Activated T-cell treated with anti-CD3 and anti-CD28 coated beads, Interleukin-2, amount 50 U/mL, for 4 hours (primary cell): ENCODE measurements at regions not wholly inside any gene's neighbourhood (a gene's known extent, or its start where the extent isn't known, plus 50 kb on each side); places are given as distances from the start of the nearest gene placed in this dataset.

Experiments
- ATAC-seq, 2 donors: fragments of 200-7000 bp; cut with Tn5 transposase; one replicate each; pipeline ENCODE4 v1.10.0; 2021
- DNase-seq: peaks from one replicate; pipeline ENCODE4 v3.0.0-alpha.2; 2020
- H3K27me3 Mint-ChIP-seq: one replicate; pipeline ENCODE4 v1.8.0; 2021; ENCODE audit warnings: low read depth, mixed read lengths
- H3K36me3 Mint-ChIP-seq: one replicate; pipeline ENCODE4 v1.8.0; 2022; ENCODE audit warnings: mixed read lengths; ENCODE audit not compliant: insufficient read depth
- H3K4me1 Mint-ChIP-seq: one replicate; pipeline ENCODE4 v1.8.0; 2021; ENCODE audit warnings: low read depth, mixed read lengths
- H3K4me3 Mint-ChIP-seq: one replicate; pipeline ENCODE4 v1.8.0; 2021; ENCODE audit warnings: mild to moderate bottlenecking, moderate library complexity, mixed read lengths
- H3K9me3 Mint-ChIP-seq: one replicate; pipeline ENCODE4 v1.8.0; 2021; ENCODE audit warnings: mixed read lengths

DNA sequence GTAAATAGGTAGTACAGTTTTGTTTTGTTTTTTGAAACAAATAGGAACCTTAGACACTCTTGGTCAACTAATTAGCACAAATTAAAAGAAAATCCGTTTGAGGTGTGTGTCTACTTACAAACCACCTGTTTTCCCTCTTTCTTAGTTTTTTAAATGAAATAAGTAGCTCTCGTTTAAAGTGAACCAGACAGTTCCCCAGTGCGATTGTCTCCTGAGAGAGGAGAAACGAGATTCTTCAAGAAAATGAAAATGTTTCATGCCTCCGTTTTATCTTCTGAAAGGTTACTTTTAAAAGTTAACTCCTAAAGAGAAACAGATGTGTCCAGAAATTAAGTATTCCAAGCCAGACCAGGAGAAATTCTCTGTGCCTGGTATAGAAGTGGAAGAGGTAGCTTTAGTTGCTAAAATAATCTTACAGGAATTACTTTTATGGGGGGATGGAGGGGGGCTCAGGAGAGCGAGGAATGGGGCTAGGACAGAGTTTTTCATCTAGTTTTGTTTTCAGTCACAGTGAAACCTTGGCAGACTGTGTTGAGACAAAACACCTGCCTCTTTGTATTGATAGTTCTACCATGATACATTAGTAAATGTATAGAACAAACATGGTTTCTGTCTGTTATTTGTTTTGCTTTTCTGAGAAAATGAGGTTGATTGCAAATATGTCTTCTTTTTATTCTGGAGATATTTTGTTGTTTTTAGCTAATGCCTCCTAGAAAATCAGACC is 155.1 kb upstream of the CNTN4 start:
- Mint-ChIP-seq H3K36me3 (no peaks in the 10 kb centered on the region), H3K9me3 (peaks cover 2% of the 10 kb centered on the region), H3K4me1 (no peaks in the 10 kb centered on the region), H3K4me3 (no peak overlapping the region), H3K27me3 (no peaks in the 10 kb centered on the region)
- ATAC-seq (no peak), DNase-seq (no peak)

DNA sequence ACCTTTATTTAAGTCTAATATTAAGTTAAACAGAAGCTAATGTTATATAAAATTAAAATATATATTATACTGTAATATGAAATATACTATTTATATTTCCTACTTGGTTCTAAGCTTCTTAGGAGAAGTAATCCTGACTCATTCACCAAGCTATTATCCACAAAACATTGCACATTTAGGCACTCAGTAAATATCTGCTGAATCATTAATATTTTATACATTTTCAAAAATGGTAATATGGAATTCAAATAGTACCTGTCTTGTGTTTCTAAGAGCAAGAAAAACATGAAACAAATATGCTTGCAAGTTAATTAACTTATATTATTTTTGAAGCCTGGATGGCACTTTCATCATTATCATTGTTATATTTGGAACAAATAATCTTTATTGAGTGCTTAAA is 153.0 kb upstream of the CNTN4 start:
- no peaks in the 10 kb centered on the region for H3K36me3 Mint-ChIP-seq
- peaks cover 3% of the 10 kb centered on the region for H3K9me3 Mint-ChIP-seq
- H3K4me1 Mint-ChIP-seq, result no peaks in the 10 kb centered on the region
- no peak for ATAC-seq
- H3K27me3 Mint-ChIP-seq, result no peaks in the 10 kb centered on the region
- no peak for DNase-seq
- no peak overlapping the region for H3K4me3 Mint-ChIP-seq

- DNase-seq (no peak), ATAC-seq (no peak)
- Mint-ChIP-seq H3K36me3 (no peaks in the 10 kb centered on the region), H3K4me3 (no peak overlapping the region), H3K27me3 (no peaks in the 10 kb centered on the region), H3K4me1 (no peaks in the 10 kb centered on the region), H3K9me3 (peaks cover 4% of the 10 kb centered on the region)
These were observed 145.1 kb upstream of the CNTN4 start for GRCh38 chr3:1953536-1953935.

GRCh38 chr3:1954632-1955031 is 144.0 kb upstream of the CNTN4 start:
- H3K36me3 Mint-ChIP-seq, result no peaks in the 10 kb centered on the region
- DNase-seq (no peak), ATAC-seq (peak; percentile 46 to 67)
- no peak overlapping the region for H3K4me3 Mint-ChIP-seq
- H3K4me1 Mint-ChIP-seq, result no peaks in the 10 kb centered on the region
- H3K27me3 Mint-ChIP-seq, result no peaks in the 10 kb centered on the region
- H3K9me3 Mint-ChIP-seq, result peaks cover 10% of the 10 kb centered on the region

- Mint-ChIP-seq H3K4me1 (no peaks in the 10 kb centered on the region), H3K9me3 (peaks cover 10% of the 10 kb centered on the region), H3K4me3 (no peak overlapping the region), H3K27me3 (no peaks in the 10 kb centered on the region), H3K36me3 (no peaks in the 10 kb centered on the region)
- ATAC-seq (no peak), DNase-seq (no peak)
These were observed 143.5 kb upstream of the CNTN4 start for GRCh38 chr3:1955170-1955569.

DNA sequence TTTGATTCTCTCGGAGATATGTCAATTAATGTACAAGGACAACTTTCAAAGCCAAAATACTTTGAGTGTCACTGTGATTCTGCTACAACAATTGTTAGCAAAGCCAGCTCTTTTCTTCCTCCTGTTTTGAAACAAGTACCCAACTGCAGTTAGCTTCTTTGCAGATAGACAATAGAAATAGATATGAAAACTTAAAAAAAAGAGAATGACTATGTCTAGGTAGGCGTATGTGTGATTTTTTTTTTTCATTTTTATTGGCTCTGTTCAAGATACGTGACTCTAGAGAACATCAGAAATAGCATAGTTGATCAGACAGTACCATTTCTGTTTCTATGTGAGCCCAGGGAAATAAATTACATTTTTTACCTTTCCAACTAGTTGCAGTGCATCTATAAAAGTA is 142.9 kb upstream of the CNTN4 start:
- Mint-ChIP-seq H3K4me1 (no peaks in the 10 kb centered on the region), H3K27me3 (no peaks in the 10 kb centered on the region), H3K4me3 (no peak overlapping the region), H3K36me3 (no peaks in the 10 kb centered on the region), H3K9me3 (peaks cover 10% of the 10 kb centered on the region)
- DNase-seq (no peak), ATAC-seq (no peak)

GRCh38 chr3:1960506-1960905 is 138.2 kb upstream of the CNTN4 start:
- DNase-seq (no peak), ATAC-seq (no peak)
- H3K9me3 Mint-ChIP-seq, result peaks cover 10% of the 10 kb centered on the region
- H3K4me1 Mint-ChIP-seq, result no peaks in the 10 kb centered on the region
- no peaks in the 10 kb centered on the region for H3K27me3 Mint-ChIP-seq
- H3K4me3 Mint-ChIP-seq, result no peak overlapping the region
- H3K36me3 Mint-ChIP-seq, result no peaks in the 10 kb centered on the region

- H3K9me3 Mint-ChIP-seq, result peaks cover 7% of the 10 kb centered on the region
These were observed 136.1 kb upstream of the CNTN4 start for GRCh38 chr3:1962396-1963088.

GRCh38 chr3:1963896-1964295 is 134.8 kb upstream of the CNTN4 start:
- no peaks in the 10 kb centered on the region for H3K4me1 Mint-ChIP-seq
- no peaks in the 10 kb centered on the region for H3K27me3 Mint-ChIP-seq
- no peaks in the 10 kb centered on the region for H3K36me3 Mint-ChIP-seq
- no peak for DNase-seq
- H3K4me3 Mint-ChIP-seq, result no peak overlapping the region
- no peak for ATAC-seq
- H3K9me3 Mint-ChIP-seq, result peaks cover 3% of the 10 kb centered on the region

More at GRCh38 chr3:1962396-1963088, 136.1 kb upstream of the CNTN4 start:
- DNase-seq (no peak), ATAC-seq (no peak)
- no peaks in the 10 kb centered on the region for H3K36me3 Mint-ChIP-seq
- H3K4me3 Mint-ChIP-seq, result no peak overlapping the region
- no peaks in the 10 kb centered on the region for H3K27me3 Mint-ChIP-seq
- no peaks in the 10 kb centered on the region for H3K4me1 Mint-ChIP-seq

- ATAC-seq (no peak), DNase-seq (no peak)
- Mint-ChIP-seq H3K36me3 (no peaks in the 10 kb centered on the region), H3K4me3 (no peak overlapping the region), H3K4me1 (no peaks in the 10 kb centered on the region), H3K9me3 (peaks cover 3% of the 10 kb centered on the region), H3K27me3 (no peaks in the 10 kb centered on the region)
These were observed 131.1 kb upstream of the CNTN4 start for GRCh38 chr3:1967525-1967924.

DNA sequence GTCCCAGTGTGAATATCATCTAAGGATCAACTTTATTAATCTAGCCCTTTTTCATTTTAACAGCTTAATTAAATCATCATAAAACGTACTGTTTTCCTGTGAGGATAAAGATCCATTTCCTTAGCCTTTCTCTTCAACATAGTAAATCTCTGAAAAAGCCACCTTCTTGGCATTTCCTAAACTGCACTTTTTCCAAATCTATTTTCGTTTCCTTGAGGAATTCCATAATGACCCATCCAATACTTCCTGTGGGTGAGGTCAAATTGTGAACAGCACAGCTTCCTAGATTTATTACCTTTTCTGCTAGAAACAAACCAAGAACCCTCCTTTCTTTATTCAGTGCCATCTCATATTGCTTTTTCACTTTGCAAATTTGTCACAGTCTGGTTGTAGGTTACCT is 129.4 kb upstream of the CNTN4 start:
- Mint-ChIP-seq H3K4me1 (no peaks in the 10 kb centered on the region), H3K27me3 (no peaks in the 10 kb centered on the region), H3K9me3 (peaks cover 6% of the 10 kb centered on the region), H3K36me3 (no peaks in the 10 kb centered on the region), H3K4me3 (no peak overlapping the region)
- no peak for DNase-seq
- no peak for ATAC-seq

GRCh38 chr3:1971780-1972179 is 126.9 kb upstream of the CNTN4 start:
- Mint-ChIP-seq H3K4me1 (no peaks in the 10 kb centered on the region), H3K27me3 (no peaks in the 10 kb centered on the region), H3K9me3 (peaks cover 16% of the 10 kb centered on the region), H3K4me3 (no peak overlapping the region), H3K36me3 (no peaks in the 10 kb centered on the region)
- DNase-seq (no peak), ATAC-seq (no peak)

DNA sequence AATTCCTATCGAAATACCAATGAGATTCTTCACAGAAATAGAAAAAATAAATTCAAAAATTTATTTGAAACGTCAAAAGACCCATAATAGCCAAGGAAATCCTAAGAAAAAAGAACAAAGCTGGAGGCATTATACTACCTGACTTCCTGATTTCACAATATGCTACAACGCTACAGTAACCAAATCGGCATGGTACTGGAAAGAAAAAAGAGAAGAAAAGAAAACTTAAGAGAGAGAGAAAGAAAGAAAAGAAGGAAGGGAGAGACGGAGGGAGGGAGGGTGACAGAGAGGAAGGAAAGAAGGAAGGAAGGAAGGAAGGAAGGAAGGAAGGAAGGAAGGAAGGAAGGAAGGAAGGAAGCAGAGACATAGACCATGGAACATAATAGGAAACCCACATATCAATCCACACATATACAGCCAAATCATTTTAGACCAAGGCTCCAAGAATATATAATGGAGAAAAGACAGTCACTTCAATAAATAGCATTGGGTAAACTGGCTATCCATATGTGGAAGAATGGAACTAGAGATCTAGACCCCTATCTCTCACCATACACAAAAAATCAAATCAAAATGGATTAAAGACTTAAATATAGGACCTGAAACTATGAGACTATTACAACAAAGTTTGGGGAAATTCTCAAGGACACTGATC is 118.6 kb upstream of the CNTN4 start:
- H3K4me1 Mint-ChIP-seq, result no peaks in the 10 kb centered on the region
- no peaks in the 10 kb centered on the region for H3K36me3 Mint-ChIP-seq
- DNase-seq, result no peak
- H3K9me3 Mint-ChIP-seq, result peaks cover 8% of the 10 kb centered on the region
- ATAC-seq, result no peak
- no peaks in the 10 kb centered on the region for H3K27me3 Mint-ChIP-seq
- no peak overlapping the region for H3K4me3 Mint-ChIP-seq

- Mint-ChIP-seq H3K4me3 (no peak overlapping the region), H3K27me3 (no peaks in the 10 kb centered on the region), H3K36me3 (no peaks in the 10 kb centered on the region), H3K4me1 (no peaks in the 10 kb centered on the region), H3K9me3 (peaks cover 3% of the 10 kb centered on the region)
- no peak for DNase-seq
- no peak for ATAC-seq
These were observed 110.7 kb upstream of the CNTN4 start for GRCh38 chr3:1987980-1988379.

DNA sequence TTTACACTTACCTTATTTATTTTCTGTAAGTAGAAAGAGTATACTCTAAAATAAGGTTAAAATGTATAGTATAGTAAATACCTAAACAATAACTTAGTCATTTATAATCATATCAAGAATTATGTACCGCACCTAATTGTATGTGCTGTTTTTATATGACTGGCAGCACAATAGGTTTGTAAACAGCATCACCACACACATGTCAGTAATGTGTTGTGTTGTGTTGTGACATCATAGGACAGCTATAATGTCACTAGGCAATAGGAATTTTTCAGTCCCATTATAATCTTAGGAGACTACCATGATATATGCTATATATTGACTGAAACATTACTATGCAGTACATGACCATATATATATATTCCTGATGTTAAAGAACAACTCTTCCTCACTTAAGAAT is 99.9 kb upstream of the CNTN4 start:
- no peak overlapping the region for H3K4me3 Mint-ChIP-seq
- ATAC-seq, result no peak
- no peaks in the 10 kb centered on the region for H3K9me3 Mint-ChIP-seq
- H3K4me1 Mint-ChIP-seq, result no peaks in the 10 kb centered on the region
- no peaks in the 10 kb centered on the region for H3K36me3 Mint-ChIP-seq
- DNase-seq, result no peak
- H3K27me3 Mint-ChIP-seq, result no peaks in the 10 kb centered on the region
